ENCODE measurements at regions not wholly inside any gene's neighbourhood (a gene's known extent, or its start where the extent isn't known, plus 50 kb on each side); places are given as distances from the start of the nearest gene placed in this dataset.

- TF ChIP-seq CTCF (IDR thresholded peaks at IDR 0.05): no peak
- no peak for TF ChIP-seq POLR2AphosphoS5 (IDR thresholded peaks at IDR 0.05)
These were observed 119.4 kb upstream of the CXADR start for GRCh38 chr21:17393413-17393812.

Measured in prostate gland (tissue), 2 donors.